Right lobe of liver (tissue), 4 donors: ENCODE measurements at regions not wholly inside any gene's neighbourhood (a gene's known extent, or its start where the extent isn't known, plus 50 kb on each side); places are given as distances from the start of the nearest gene placed in this dataset.

Source experiments
- CTCF ChIP-seq, 4 donors: fragments of 200-600 bp in 3 of 4; fragments of 450-650 bp in 1 of 4; IDR thresholded peaks; one replicate each; pipeline versions ENCODE4 v1.5.1 to v1.8.0; 2016 to 2022; ENCODE audit warnings: antibody characterized with exemption in 4 of 4, mild to moderate bottlenecking in 2 of 4
- POLR2A ChIP-seq: fragments of 450-650 bp; IDR thresholded peaks from one replicate; pipeline ENCODE4 v1.6.1; 2017; ENCODE audit warnings: antibody characterized with exemption, mild to moderate bottlenecking
- donor health status: DM: no; HTN: no; CAD: no.
- donor health status: DM: no; HTN: no; CAD: no.
- donor health status: DM: no; HTN: yes; CAD: no.

GRCh38 chr14:98647754-98648153 lies 624.2 kb downstream of the BCL11B start:
- TF ChIP-seq CTCF (IDR thresholded peaks at IDR 0.05) (no peak), POLR2A (no peak)
